Islet of Langerhans (tissue), 1 donor: ENCODE measurements at regions not wholly inside any gene's neighbourhood (a gene's known extent, or its start where the extent isn't known, plus 50 kb on each side); places are given as distances from the start of the nearest gene placed in this dataset.

Source experiments
- FAIRE-seq: peaks from one replicate; lab custom pipeline; 2011; peaks lifted over from hg19 to GRCh38; lab: Jason Lieb, UNC

GRCh38 chr14:94953541-94954260 lies 183.8 kb upstream of the GSC start:
- FAIRE-seq = no peak

- no peak for FAIRE-seq
Measured at GRCh38 chr14:94952097-94952496, 182.2 kb upstream of the GSC start.

GRCh38 chr14:94946244-94946643 lies 176.3 kb upstream of the GSC start:
- FAIRE-seq = no peak

GRCh38 chr14:94945615-94946014 lies 175.7 kb upstream of the GSC start:
- FAIRE-seq = no peak

GRCh38 chr14:94944636-94945258 lies 174.8 kb upstream of the GSC start:
- FAIRE-seq = no peak

GRCh38 chr14:94942601-94943000 lies 172.7 kb upstream of the GSC start:
- FAIRE-seq = no peak

GRCh38 chr14:94941311-94941710 lies 171.4 kb upstream of the GSC start:
- FAIRE-seq = no peak

- FAIRE-seq = no peak
Measured at GRCh38 chr14:94940263-94940993, 170.5 kb upstream of the GSC start.

- FAIRE-seq = no peak
Measured at GRCh38 chr14:94938016-94938415, 168.1 kb upstream of the GSC start.

- no peak for FAIRE-seq
Measured at GRCh38 chr14:94936901-94937685, 167.2 kb upstream of the GSC start.

- FAIRE-seq = peak; percentile 30
Measured at GRCh38 chr14:94936401-94936892, 166.5 kb upstream of the GSC start.

GRCh38 chr14:94935706-94936300 lies 165.9 kb upstream of the GSC start:
- no peak for FAIRE-seq

GRCh38 chr14:94934276-94934810 lies 164.4 kb upstream of the GSC start:
- no peak for FAIRE-seq

GRCh38 chr14:94933486-94933885 lies 163.6 kb upstream of the GSC start:
- no peak for FAIRE-seq

- FAIRE-seq = no peak
Measured at GRCh38 chr14:94932589-94932988, 162.7 kb upstream of the GSC start.

GRCh38 chr14:94930690-94931089 lies 160.8 kb upstream of the GSC start:
- FAIRE-seq = no peak

- FAIRE-seq = no peak
Measured at GRCh38 chr14:94929354-94929753, 159.4 kb upstream of the GSC start.

- no peak for FAIRE-seq
Measured at GRCh38 chr14:94926176-94926575, 156.3 kb upstream of the GSC start.

GRCh38 chr14:94925416-94926173 lies 155.7 kb upstream of the GSC start:
- FAIRE-seq = no peak

- FAIRE-seq = no peak
Measured at GRCh38 chr14:94924189-94924588, 154.3 kb upstream of the GSC start.

GRCh38 chr14:94923786-94924185 lies 153.9 kb upstream of the GSC start:
- no peak for FAIRE-seq
